ENCODE measurements at regions not wholly inside any gene's neighbourhood (a gene's known extent, or its start where the extent isn't known, plus 50 kb on each side); places are given as distances from the start of the nearest gene placed in this dataset.

GRCh38 chr1:29496701-29497100 lies 260.4 kb downstream of the PTPRU start:
- ChIA-PET POLR2A (no interaction called here), CTCF (interaction anchor here (0.7 kb wide), 1 partner anchor 32 kb away, joined by 3 read pairs; no protein-coding TSS in a partner anchor)
- no peak for DNase-seq (ENCODE audit: extremely low spot score)
- no peak for TF ChIP-seq CTCF (IDR thresholded peaks at IDR 0.05; ENCODE audit: control extremely low read depth, extremely low read depth, low read depth, missing control alignments)

GRCh38 chr1:29490204-29490934 lies 254.0 kb downstream of the PTPRU start:
- no peak for DNase-seq (ENCODE audit: extremely low spot score)
- CTCF ChIA-PET: no interaction called here
- TF ChIP-seq CTCF (IDR thresholded peaks at IDR 0.05; ENCODE audit: control extremely low read depth, extremely low read depth, low read depth, missing control alignments): no peak
- POLR2A ChIA-PET: no interaction called here

DNA sequence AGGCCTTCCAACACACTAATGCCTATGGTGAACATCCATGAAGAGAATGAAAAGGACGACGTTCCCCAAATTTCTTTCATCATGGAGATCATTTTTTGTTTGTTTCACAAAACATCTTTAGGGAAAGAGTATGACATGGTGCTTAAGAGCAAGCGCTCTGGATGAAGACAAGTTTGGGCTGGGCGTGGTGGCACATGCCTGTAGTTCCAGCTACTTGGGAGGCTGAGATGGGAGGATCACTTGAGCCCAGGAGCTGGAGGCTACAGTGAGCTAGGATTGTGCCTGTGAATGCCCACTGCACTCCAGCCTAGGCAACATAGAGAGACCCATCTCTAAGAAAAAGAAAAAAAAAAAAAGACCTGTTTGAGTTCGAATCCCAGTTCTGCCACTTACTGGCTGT lies 253.1 kb downstream of the PTPRU start:
- no peak for DNase-seq (ENCODE audit: extremely low spot score)
- TF ChIP-seq CTCF (IDR thresholded peaks at IDR 0.05; ENCODE audit: control extremely low read depth, extremely low read depth, low read depth, missing control alignments): no peak
- POLR2A ChIA-PET: no interaction called here
- CTCF ChIA-PET: no interaction called here

- POLR2A ChIA-PET: no interaction called here
- no peak for TF ChIP-seq CTCF (IDR thresholded peaks at IDR 0.05; ENCODE audit: control extremely low read depth, extremely low read depth, low read depth, missing control alignments)
- DNase-seq (ENCODE audit: extremely low spot score): no peak
- CTCF ChIA-PET: no interaction called here
Observed at GRCh38 chr1:29488794-29489311, 252.5 kb downstream of the PTPRU start.

DNA sequence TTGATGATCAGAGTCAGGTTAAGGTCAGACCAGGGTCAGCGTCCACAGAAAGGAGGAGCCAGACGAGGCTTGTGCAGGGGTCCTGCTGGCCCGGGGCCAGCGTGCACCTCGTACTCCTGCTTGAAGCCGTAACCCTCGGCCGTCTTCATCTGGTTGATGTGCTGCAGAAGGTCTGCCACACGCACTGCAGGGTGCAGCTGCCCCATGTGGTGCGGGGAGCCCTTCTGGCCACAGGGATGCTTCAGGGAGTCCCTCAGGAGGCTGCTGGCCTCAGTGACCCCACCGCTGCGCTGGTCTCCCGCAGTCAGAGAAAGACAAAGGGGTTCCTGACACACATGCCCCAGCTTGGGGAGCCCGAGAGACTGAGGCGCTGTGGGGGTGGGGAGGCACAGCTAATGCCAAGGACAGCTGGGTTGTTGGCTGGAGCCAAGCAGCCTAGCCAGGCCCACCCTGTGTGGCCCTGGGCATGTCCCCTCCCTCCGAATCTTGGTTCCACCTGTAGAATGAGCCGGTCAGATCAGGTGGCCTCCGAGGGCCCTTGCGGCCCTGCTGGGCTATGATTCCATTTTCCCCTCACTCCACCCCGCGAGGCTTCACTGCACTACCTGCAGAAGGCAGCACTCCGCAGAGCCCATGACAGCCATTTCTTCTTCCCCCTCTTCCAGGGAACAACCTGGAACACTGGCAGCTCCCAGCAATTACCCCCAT lies 251.9 kb downstream of the PTPRU start:
- ChIA-PET CTCF (no interaction called here), POLR2A (no interaction called here)
- DNase-seq (ENCODE audit: extremely low spot score): no peak
- TF ChIP-seq CTCF (IDR thresholded peaks at IDR 0.05; ENCODE audit: control extremely low read depth, extremely low read depth, low read depth, missing control alignments): no peak

DNA sequence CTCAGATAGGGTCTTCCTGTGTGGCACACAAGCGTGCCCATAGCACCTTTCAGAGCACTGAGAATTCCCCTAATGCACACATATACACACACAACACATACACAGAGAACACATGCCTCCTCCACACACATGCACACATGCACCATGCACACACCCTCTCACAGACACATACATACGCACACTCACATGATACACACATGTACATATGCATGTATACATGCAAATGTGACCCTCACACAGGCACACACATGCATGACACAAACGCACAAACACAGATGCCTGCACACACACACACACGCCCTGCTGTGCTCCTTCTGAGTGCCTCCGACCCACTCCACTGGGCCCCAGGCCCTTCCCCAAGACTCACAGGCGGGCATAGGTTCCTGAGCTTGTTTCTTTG lies 251.0 kb downstream of the PTPRU start:
- ChIA-PET CTCF (no interaction called here), POLR2A (no interaction called here)
- no peak for TF ChIP-seq CTCF (IDR thresholded peaks at IDR 0.05; ENCODE audit: control extremely low read depth, extremely low read depth, low read depth, missing control alignments)
- DNase-seq (ENCODE audit: extremely low spot score): no peak

All from GM10248 (cell line).